Panc1 (cell line): ENCODE measurements at regions not wholly inside any gene's neighbourhood (a gene's known extent, or its start where the extent isn't known, plus 50 kb on each side); places are given as distances from the start of the nearest gene placed in this dataset.

ENCODE experiments used
- ATAC-seq: fragments of 200-7000 bp; cut with Tn5 transposase; 2 replicates; pipeline ENCODE4 v1.9.1; 2020; ENCODE audit warnings: mild to moderate bottlenecking, moderate library complexity
- BruUV-seq: library from RNA; stranded (reverse); fragments of 400-500 nt; replicated peaks from 2 replicates; lab custom pipeline; 2021; lab: Mats Ljungman, UMichigan
- CTCF ChIA-PET: fragments of 300-600 bp; sonication (Branson Sonifier 250); formaldehyde crosslinking; loops from one replicate; lab custom pipeline; 2022; ENCODE audit warnings: antibody characterized with exemption; lab: Charles Lee
- POLR2A ChIA-PET: fragments of 300-600 bp; sonication (Branson Sonifier 250); formaldehyde crosslinking; loops from one replicate; lab custom pipeline; 2022; ENCODE audit warnings: antibody characterized with exemption; lab: Charles Lee
- DNase-seq: peaks from one replicate; pipeline ENCODE4 v3.0.0-alpha.2; 2010; ENCODE audit warnings: low read depth, low spot score
- H3K27ac ChIP-seq: 2 replicates; pipeline ENCODE4 v1.5.1; 2011; ENCODE audit warnings: mild to moderate bottlenecking, low read length, inconsistent platforms
- H3K27me3 ChIP-seq: fragments of 200-500 bp; sonication (Bioruptor generic); 2 replicates; pipeline ENCODE4 v1.6.0; 2014; ENCODE audit warnings: low read length, inconsistent platforms; ENCODE audit not compliant: control insufficient read depth, insufficient read depth
- H3K36me3 ChIP-seq: fragments of 200-500 bp; sonication (Bioruptor generic); 2 replicates; pipeline ENCODE4 v1.5.1; 2014; ENCODE audit warnings: inconsistent platforms, mild to moderate bottlenecking, low read length, moderate library complexity; ENCODE audit not compliant: control insufficient read depth, insufficient read depth
- H3K4me1 ChIP-seq: 2 replicates; pipeline ENCODE4 v1.5.1; 2011; ENCODE audit warnings: inconsistent platforms, mild to moderate bottlenecking, low read length, moderate library complexity; ENCODE audit not compliant: control insufficient read depth, insufficient read depth
- H3K4me3 ChIP-seq, 2 experiments: 2 replicates each; pipeline ENCODE4 v1.5.1; 2011 to 2012; ENCODE audit warnings: low read depth in 2 of 2, low read length in 2 of 2, mild to moderate bottlenecking in 2 of 2, inconsistent platforms in 1 of 2, moderate library complexity in 1 of 2
- H3K9me3 ChIP-seq: fragments of 200-500 bp; sonication (Bioruptor generic); 2 replicates; pipeline ENCODE4 v1.5.1; 2014; ENCODE audit warnings: low read depth, mild to moderate bottlenecking, inconsistent platforms, low read length, moderate library complexity; ENCODE audit not compliant: control insufficient read depth, insufficient read depth
- POLR2AphosphoS5 ChIP-seq: IDR thresholded peaks from 2 replicates; pipeline ENCODE4 v1.6.1; 2012; ENCODE audit warnings: mild to moderate bottlenecking, low read depth, low read length, moderate library complexity
- SIN3A ChIP-seq: IDR thresholded peaks from 2 replicates; pipeline ENCODE4 v1.6.1; 2012; ENCODE audit warnings: low read depth, mild to moderate bottlenecking, low read length, moderate library complexity, borderline replicate concordance; ENCODE audit not compliant: insufficient read depth
- TCF7L2 ChIP-seq: IDR thresholded peaks from 2 replicates; pipeline ENCODE4 v1.6.1; 2011; ENCODE audit warnings: mild to moderate bottlenecking, low read depth, low read length, inconsistent platforms
- in situ Hi-C: cut with HindIII; loops from 2 replicates; pipeline ENCODE4 v1.10.0; 2016; ENCODE audit warnings: low sequenced_read_pairs, low pct_unique_long_range_greater_than_20kb
- intact Hi-C: fragments of 100-400 bp; cut with micrococcal nuclease; formaldehyde crosslinking; loops from one replicate; pipeline ENCODE4 v1.10.0; 2022; ENCODE audit not compliant: unreplicated experiment
- TF ChIP-seq, protein P1 (sequence below): fragments of 450-650 bp; IDR thresholded peaks from 2 replicates; pipeline ENCODE4 v1.5.1; 2017; ENCODE audit warnings: mild to moderate bottlenecking
- TF ChIP-seq, protein P2 (sequence below), 2 experiments: IDR thresholded peaks; 2 replicates each; pipeline ENCODE4 v1.6.1; 2011 to 2012; ENCODE audit warnings: low read depth in 2 of 2, control low read depth in 1 of 2, low read length in 1 of 2, mild to moderate bottlenecking in 1 of 2, moderate library complexity in 1 of 2; ENCODE audit not compliant: insufficient read depth in 1 of 2

DNA sequence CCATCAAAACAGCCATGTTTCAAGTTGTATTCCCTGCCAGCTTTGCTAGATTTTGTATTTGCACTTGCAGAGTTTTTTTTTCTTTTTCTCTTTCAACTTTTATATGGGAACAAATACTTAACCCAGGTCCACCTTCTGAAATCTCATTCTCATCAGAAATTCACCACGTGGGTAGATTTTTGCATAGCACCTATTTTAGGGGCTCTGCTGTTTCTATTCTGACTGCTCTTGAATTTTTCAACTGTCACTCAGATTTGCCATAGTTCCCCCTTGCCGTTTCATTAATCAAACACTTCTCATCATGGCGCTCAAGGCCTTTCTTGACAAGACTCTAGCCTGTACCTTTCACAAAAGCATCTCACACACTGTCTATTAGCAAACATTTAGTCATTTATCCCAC is 767.2 kb downstream of the VRK1 start:
- Histone ChIP-seq H3K4me3 (no peak overlapping the region), H3K9me3 (no peaks in the 10 kb centered on the region), H3K36me3 (no peaks in the 10 kb centered on the region), H3K27me3 (no peaks in the 10 kb centered on the region), H3K4me1 (no peaks in the 10 kb centered on the region), H3K27ac (no peak overlapping the region)
- POLR2A ChIA-PET: no interaction called here
- CTCF ChIA-PET: no interaction called here
- TF ChIP-seq SIN3A (no peak), TCF7L2 (no peak), POLR2AphosphoS5 (no peak)
- TF ChIP-seq, protein P1, sequence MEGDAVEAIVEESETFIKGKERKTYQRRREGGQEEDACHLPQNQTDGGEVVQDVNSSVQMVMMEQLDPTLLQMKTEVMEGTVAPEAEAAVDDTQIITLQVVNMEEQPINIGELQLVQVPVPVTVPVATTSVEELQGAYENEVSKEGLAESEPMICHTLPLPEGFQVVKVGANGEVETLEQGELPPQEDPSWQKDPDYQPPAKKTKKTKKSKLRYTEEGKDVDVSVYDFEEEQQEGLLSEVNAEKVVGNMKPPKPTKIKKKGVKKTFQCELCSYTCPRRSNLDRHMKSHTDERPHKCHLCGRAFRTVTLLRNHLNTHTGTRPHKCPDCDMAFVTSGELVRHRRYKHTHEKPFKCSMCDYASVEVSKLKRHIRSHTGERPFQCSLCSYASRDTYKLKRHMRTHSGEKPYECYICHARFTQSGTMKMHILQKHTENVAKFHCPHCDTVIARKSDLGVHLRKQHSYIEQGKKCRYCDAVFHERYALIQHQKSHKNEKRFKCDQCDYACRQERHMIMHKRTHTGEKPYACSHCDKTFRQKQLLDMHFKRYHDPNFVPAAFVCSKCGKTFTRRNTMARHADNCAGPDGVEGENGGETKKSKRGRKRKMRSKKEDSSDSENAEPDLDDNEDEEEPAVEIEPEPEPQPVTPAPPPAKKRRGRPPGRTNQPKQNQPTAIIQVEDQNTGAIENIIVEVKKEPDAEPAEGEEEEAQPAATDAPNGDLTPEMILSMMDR: no peak
- TF ChIP-seq, protein P2, sequence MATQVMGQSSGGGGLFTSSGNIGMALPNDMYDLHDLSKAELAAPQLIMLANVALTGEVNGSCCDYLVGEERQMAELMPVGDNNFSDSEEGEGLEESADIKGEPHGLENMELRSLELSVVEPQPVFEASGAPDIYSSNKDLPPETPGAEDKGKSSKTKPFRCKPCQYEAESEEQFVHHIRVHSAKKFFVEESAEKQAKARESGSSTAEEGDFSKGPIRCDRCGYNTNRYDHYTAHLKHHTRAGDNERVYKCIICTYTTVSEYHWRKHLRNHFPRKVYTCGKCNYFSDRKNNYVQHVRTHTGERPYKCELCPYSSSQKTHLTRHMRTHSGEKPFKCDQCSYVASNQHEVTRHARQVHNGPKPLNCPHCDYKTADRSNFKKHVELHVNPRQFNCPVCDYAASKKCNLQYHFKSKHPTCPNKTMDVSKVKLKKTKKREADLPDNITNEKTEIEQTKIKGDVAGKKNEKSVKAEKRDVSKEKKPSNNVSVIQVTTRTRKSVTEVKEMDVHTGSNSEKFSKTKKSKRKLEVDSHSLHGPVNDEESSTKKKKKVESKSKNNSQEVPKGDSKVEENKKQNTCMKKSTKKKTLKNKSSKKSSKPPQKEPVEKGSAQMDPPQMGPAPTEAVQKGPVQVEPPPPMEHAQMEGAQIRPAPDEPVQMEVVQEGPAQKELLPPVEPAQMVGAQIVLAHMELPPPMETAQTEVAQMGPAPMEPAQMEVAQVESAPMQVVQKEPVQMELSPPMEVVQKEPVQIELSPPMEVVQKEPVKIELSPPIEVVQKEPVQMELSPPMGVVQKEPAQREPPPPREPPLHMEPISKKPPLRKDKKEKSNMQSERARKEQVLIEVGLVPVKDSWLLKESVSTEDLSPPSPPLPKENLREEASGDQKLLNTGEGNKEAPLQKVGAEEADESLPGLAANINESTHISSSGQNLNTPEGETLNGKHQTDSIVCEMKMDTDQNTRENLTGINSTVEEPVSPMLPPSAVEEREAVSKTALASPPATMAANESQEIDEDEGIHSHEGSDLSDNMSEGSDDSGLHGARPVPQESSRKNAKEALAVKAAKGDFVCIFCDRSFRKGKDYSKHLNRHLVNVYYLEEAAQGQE (IDR thresholded peaks at IDR 0.05; ENCODE audit: insufficient read depth in 1 of 2, low read depth in 2 of 2, low read length in 1 of 2): no peak
- in situ Hi-C loops: no loop called here
- DNase-seq (no peak), ATAC-seq (no peak)
- intact Hi-C loops: no loop called here
- no TSS peak for BruUV-seq

DNA sequence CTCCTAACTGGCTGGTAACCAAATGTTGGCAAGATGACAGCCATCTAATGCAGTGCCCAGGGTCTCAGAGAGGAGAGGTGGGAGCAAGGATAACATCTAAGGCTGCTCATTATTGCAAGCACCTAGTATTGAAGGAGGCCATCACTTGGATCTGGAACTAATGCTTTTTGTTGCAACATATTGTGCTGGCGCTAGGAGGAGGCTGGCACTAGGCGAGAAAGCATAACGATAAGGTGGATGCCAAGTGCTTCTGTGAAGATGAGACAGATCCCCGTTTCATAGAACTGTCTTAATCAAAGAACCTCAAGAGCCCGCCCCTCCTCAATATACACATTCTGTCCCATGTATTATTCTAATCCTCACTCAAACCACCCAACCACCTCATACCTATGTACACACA is 774.0 kb downstream of the VRK1 start:
- no peak for DNase-seq
- CTCF ChIA-PET: no interaction called here
- intact Hi-C loops (no loop called here), in situ Hi-C loops (no loop called here)
- BruUV-seq: no TSS peak
- H3K27me3 ChIP-seq: no peaks in the 10 kb centered on the region
- TF ChIP-seq SIN3A: no peak
- no peak for TF ChIP-seq POLR2AphosphoS5
- TF ChIP-seq, protein P1: no peak
- TF ChIP-seq, protein P2 (IDR thresholded peaks at IDR 0.05; ENCODE audit: insufficient read depth in 1 of 2, low read depth in 2 of 2, low read length in 1 of 2): no peak
- TF ChIP-seq TCF7L2: no peak
- no peak overlapping the region for H3K27ac ChIP-seq
- no peaks in the 10 kb centered on the region for H3K36me3 ChIP-seq
- POLR2A ChIA-PET: no interaction called here
- H3K4me3 ChIP-seq: no peak overlapping the region
- H3K9me3 ChIP-seq: no peaks in the 10 kb centered on the region
- no peak for ATAC-seq
- no peaks in the 10 kb centered on the region for H3K4me1 ChIP-seq
